Kidney (tissue), 13 donors: ENCODE measurements at regions not wholly inside any gene's neighbourhood (a gene's known extent, or its start where the extent isn't known, plus 50 kb on each side); places are given as distances from the start of the nearest gene placed in this dataset.

Source experiments
- DNase-seq, 5 donors: peaks; one replicate each; pipeline ENCODE4 v3.0.0-alpha.2; 2013 to 2020
- FAIRE-seq: peaks from 2 replicates; lab custom pipeline; 2012; peaks lifted over from hg19 to GRCh38; lab: Jason Lieb, UNC
- H3K27ac ChIP-seq, 2 donors: one replicate each; pipeline ENCODE4 v1.7.0; 2013; ENCODE audit warnings: low read depth in 2 of 2, low read length in 2 of 2, inconsistent platforms in 1 of 2
- H3K27me3 ChIP-seq: one replicate; pipeline ENCODE4 v1.7.1; 2013; ENCODE audit warnings: low read length, inconsistent platforms; ENCODE audit not compliant: control insufficient read depth, insufficient read depth
- H3K36me3 ChIP-seq, 3 donors: one replicate each; pipeline versions ENCODE4 v1.7.0 to v1.7.1; 2013; ENCODE audit warnings: low read length in 3 of 3, control low read depth in 1 of 3, inconsistent platforms in 1 of 3; ENCODE audit not compliant: insufficient read depth in 3 of 3, control insufficient read depth in 2 of 3
- H3K4me1 ChIP-seq, 3 donors: one replicate each; pipeline versions ENCODE4 v1.7.0 to v1.7.1; 2013; ENCODE audit warnings: low read length in 3 of 3, inconsistent platforms in 1 of 3, low read depth in 1 of 3; ENCODE audit not compliant: control insufficient read depth in 2 of 3, insufficient read depth in 2 of 3
- H3K4me3 ChIP-seq, 3 donors: one replicate each; pipeline versions ENCODE4 v1.7.0 to v1.8.1; 2013; ENCODE audit warnings: low read length in 3 of 3, control low read depth in 1 of 3, inconsistent platforms in 1 of 3
- H3K9ac ChIP-seq, 3 donors: one replicate each; pipeline versions ENCODE4 v1.7.0 to v1.7.1; 2013; ENCODE audit warnings: low read length in 3 of 3, control low read depth in 1 of 3, inconsistent platforms in 1 of 3
- H3K9me3 ChIP-seq, 3 donors: one replicate each; pipeline versions ENCODE4 v1.7.0 to v1.7.1; 2013; ENCODE audit warnings: low read length in 3 of 3, control low read depth in 1 of 3, inconsistent platforms in 1 of 3; ENCODE audit not compliant: control insufficient read depth in 2 of 3, insufficient read depth in 1 of 3
- CTCF ChIP-seq: IDR thresholded peaks from 3 replicates; pipeline ENCODE4 v1.5.1; 2012; ENCODE audit warnings: mild to moderate bottlenecking, moderate library complexity, borderline replicate concordance; ENCODE audit not compliant: insufficient read depth; ENCODE audit errors: extremely low read depth
- intact Hi-C: fragments of 100-400 bp; cut with DNase I; formaldehyde crosslinking; loops from one replicate; pipeline ENCODE4 v1.11.1; 2022
- donor health status: control.
- donor health status: control.
- donor health status: control.
- donor health status: control.
- donor health status: control.
- donor health status: DM: yes; HTN: yes; CAD: no.
- donor health status: Normal renal cell carcinoma (clear cell type).

GRCh38 chr7:88515301-88515700 lies 208.6 kb upstream of the STEAP4 start:
- Histone ChIP-seq H3K9me3 (peaks cover 0 to 5% (median under 1%) of the 10 kb centered on the region in 3 donors), H3K4me1 (no peaks in the 10 kb centered on the region), H3K36me3 (no peaks in the 10 kb centered on the region), H3K9ac (no peak overlapping the region), H3K27me3 (no peaks in the 10 kb centered on the region), H3K27ac (no peak overlapping the region), H3K4me3 (no peak overlapping the region)
- DNase-seq, result peak in 2 of 5 donors; percentile 15 to 37
- no peak for FAIRE-seq
- intact Hi-C loops, result no loop called here
- no peak for TF ChIP-seq CTCF

- H3K9me3 ChIP-seq, result peaks cover 0 to 5% (median 2%) of the 10 kb centered on the region in 3 donors
- FAIRE-seq, result no peak
- no peaks in the 10 kb centered on the region for H3K4me1 ChIP-seq
- no peak for DNase-seq
- TF ChIP-seq CTCF, result no peak
- H3K4me3 ChIP-seq, result no peak overlapping the region
- no peak overlapping the region for H3K9ac ChIP-seq
- no peaks in the 10 kb centered on the region for H3K27me3 ChIP-seq
- no peak overlapping the region for H3K27ac ChIP-seq
- H3K36me3 ChIP-seq, result no peaks in the 10 kb centered on the region
- intact Hi-C loops, result no loop called here
Observed at GRCh38 chr7:88509341-88509740, 202.6 kb upstream of the STEAP4 start.

- intact Hi-C loops, result no loop called here
- Histone ChIP-seq H3K27me3 (no peaks in the 10 kb centered on the region), H3K36me3 (no peaks in the 10 kb centered on the region), H3K4me1 (no peaks in the 10 kb centered on the region), H3K9ac (no peak overlapping the region), H3K9me3 (no peaks in the 10 kb centered on the region), H3K27ac (no peak overlapping the region), H3K4me3 (no peak overlapping the region)
- TF ChIP-seq CTCF, result no peak
- FAIRE-seq, result no peak
- no peak for DNase-seq
Observed at GRCh38 chr7:88500131-88500530, 193.4 kb upstream of the STEAP4 start.
